ENCODE measurements at regions not wholly inside any gene's neighbourhood (a gene's known extent, or its start where the extent isn't known, plus 50 kb on each side); places are given as distances from the start of the nearest gene placed in this dataset.

DNA sequence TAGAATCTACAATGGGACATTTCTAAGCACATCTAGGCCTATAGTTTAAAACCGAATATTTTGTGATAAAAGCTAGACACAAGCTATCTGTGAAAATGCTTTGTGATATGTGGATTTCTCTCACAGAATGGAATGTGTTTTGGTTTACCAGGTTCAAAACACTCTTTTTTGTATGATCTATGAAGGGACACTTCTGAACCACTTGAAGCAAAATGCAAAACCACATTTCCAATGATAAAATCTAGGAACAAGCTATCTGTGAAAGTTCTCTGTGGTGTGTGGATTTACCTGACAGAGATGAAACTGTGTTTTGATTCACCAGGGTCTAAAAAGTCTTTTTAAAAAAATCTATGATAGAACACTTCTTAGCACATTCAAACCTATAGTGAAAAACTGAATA lies 2192.4 kb downstream of the TP53TG3F start:
- H3K4me3 ChIP-seq (ENCODE audit: low read length) = no peak overlapping the region
- peak; percentile 90 for DNase-seq (ENCODE audit: low read depth, low spot score)

DNA sequence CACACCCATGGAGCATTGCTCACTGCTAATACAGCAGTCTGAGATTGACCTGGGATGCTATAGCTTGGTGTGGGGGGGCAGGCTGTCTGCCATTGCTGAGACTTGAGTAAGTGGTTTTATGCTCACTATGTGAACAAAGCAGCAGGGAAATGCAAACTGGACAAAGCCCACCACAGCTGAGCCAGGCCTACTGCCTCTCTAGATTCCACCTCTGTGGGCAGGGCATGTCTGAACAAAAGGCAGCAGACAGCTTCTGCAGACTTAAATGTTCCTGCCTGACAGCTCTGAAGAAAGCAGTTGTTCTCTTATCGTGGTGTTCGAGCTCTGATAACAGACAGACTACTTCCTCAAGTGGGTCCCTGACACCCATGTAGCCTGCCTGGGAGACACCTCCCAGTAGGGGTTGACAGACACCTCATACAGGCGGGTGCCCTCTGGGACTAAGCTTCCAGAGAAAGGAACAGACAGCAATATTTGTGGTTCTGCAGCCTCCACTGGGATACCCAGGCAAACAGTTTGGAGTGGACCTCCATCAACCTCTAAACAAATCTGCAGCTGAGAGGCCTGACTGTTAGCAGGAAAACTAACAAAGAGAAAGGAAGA lies 2204.8 kb downstream of the TP53TG3F start:
- H3K4me3 ChIP-seq (ENCODE audit: low read length) = no peak overlapping the region
- DNase-seq (ENCODE audit: low read depth, low spot score) = no peak

DNA sequence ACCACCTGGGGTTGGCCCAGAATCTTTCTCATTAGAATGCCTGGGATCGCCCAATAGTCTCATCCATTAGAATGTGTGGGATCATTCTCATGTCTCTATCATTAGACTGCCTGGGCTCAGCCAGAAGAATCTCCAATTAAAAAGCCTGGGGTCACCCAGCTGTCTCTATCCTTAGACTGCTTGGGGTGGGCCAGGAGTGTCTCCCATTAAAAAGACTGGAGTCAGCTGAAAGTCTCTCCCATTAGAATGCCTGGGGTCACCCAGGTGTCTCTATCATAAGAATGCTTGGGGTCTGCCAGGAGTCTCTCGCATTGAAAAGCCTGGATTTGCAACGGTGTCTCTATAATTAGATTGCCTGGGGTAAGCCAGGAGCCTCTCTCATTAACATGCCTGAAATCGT lies 2225.7 kb downstream of the TP53TG3F start:
- DNase-seq (ENCODE audit: low read depth, low spot score) = no peak
- no peak overlapping the region for H3K4me3 ChIP-seq (ENCODE audit: low read length)

DNA sequence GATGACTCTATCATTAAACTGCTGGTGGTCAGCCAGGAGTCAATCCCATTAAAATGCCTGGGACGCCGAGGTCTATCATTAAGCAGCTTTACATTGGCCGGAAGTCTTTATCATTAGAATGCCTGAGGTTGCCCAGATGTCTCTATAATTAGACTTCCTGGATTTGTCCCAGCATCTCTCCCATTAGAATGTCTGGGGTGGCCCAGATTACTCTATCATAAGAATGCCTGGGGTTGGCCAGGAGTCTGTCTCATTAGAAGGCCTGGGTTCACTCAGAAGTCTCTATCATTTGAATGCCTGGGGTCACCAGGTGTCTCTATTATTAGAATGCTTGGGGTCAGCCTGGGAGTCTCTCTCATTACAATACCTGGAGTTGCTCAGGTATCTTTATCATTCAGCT lies 2227.2 kb downstream of the TP53TG3F start:
- no peak for DNase-seq (ENCODE audit: low read depth, low spot score)
- H3K4me3 ChIP-seq (ENCODE audit: low read length) = no peak overlapping the region

DNA sequence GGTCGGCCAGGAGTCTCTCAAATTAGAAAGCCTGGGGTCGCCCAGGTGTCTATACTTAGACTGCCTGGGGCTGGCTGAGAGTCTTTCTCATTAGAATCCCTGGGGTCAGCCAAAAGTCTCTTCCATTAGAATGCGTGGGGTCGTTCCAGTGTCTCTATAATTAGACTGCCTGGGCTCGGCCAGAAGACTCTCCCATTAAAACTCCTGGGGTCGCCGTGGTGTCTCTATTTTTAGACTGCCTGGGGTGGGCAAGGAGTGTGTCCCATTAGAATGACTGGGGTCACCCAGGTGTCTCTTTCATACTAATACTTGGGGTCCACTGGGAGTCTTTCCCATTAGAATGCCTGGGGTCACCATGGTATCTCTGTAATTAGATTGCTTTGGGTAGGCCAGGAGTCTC lies 2227.7 kb downstream of the TP53TG3F start:
- no peak overlapping the region for H3K4me3 ChIP-seq (ENCODE audit: low read length)
- DNase-seq (ENCODE audit: low read depth, low spot score) = no peak

DNA sequence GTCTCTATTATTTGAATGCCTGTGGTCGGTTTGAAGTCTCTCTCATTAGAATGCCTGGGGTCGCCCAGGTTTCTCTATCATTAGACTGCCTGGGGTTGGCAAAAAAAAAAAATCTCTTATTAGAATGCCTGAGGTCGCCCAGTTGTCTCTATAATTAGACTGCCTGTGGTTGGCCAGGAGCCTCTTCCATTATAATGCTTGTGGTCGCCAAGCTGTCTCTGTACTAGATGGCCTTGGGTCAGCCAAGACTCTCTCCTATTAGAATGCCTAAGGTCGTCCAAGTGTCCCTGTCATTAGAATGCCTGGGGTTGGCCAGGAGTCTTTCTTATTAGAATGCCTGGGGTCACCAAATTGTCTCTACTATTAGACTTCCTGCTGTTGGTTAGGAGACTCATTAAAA lies 2228.4 kb downstream of the TP53TG3F start:
- no peak for DNase-seq (ENCODE audit: low read depth, low spot score)
- no peak overlapping the region for H3K4me3 ChIP-seq (ENCODE audit: low read length)

DNA sequence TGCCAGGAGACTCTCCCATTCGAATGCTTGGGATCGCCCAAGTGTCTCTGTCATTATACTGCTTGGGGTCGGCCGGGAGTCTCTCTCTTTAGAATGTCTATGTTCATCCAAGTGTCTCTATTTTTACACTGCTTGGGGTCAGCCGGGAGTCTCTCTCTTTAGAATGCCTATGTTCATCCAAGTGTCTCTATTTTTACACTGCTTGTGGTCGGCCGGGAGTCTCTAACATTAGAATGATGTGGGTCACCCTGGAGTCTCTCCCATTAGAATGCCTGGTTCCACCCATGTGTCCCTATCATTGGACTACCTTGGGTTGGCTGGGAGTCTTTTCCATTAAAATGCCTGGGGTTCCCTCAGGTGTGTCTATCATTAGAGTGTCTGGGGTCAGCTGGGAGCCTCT lies 2230.4 kb downstream of the TP53TG3F start:
- H3K4me3 ChIP-seq (ENCODE audit: low read length) = no peak overlapping the region
- DNase-seq (ENCODE audit: low read depth, low spot score) = no peak

DNA sequence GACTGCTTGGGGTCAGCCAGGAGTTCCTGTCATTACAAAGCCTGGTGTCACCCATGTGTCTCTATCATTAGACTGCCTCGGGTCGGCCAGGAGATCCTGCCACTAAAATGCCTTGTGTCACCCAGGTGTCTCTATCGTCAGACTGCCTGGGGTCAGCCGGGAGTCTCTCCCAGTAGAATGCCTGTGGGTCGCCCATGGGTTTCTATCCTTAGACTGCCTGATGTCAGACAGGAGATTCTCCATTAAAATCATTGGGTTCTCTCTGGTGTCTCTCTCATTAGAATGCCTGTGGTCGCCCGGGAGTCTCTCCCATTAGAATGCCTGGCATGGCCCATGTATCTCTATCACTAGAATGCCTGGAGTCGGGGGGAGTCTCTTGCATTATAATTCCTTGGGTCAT lies 2231.0 kb downstream of the TP53TG3F start:
- no peak for DNase-seq (ENCODE audit: low read depth, low spot score)

DNA sequence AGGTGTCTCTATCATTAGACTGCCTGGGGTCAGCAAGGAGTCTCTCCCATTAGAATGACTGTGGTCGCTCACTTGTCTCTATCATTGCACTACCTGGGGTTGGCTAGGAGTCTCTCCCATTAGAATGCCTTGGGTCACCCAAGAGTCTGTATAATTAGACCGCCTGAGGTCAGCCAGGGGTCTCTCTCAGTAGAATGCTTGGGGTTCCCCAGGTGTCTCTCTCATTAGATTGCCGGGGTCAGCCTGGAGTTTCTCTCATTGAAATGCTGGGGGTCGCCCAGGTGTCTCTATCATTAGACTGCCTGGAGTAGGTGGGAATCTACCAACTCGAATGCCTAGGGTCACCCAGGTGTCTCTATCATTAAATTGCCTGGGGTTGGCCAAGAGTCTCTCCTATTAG lies 2231.6 kb downstream of the TP53TG3F start:
- DNase-seq (ENCODE audit: low read depth, low spot score) = no peak
- H3K4me3 ChIP-seq (ENCODE audit: low read length) = no peak overlapping the region

More for the DNA sequence above, 2231.0 kb downstream of the TP53TG3F start:
- no peak overlapping the region for H3K4me3 ChIP-seq (ENCODE audit: low read length)

DNA sequence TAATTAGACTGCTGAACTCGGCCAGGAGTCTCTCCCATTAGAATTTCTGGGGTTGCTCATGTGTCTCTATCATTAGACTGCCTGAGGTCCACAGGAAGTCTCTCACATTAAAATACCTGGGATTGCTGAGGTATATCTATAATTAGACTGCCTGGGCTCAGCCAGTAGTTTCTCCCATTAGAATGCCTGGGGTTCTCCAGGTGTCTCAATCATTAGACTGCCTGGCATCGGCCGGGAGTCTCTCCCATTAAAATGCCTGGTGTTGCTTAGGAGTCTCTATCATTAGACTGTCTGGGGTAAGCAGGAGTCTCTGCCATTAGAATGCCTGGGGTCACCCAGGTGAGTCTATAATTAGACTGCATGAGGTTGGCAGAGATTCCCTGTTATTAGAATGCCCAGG lies 2233.4 kb downstream of the TP53TG3F start:
- DNase-seq (ENCODE audit: low read depth, low spot score) = no peak
- H3K4me3 ChIP-seq (ENCODE audit: low read length) = no peak overlapping the region

DNA sequence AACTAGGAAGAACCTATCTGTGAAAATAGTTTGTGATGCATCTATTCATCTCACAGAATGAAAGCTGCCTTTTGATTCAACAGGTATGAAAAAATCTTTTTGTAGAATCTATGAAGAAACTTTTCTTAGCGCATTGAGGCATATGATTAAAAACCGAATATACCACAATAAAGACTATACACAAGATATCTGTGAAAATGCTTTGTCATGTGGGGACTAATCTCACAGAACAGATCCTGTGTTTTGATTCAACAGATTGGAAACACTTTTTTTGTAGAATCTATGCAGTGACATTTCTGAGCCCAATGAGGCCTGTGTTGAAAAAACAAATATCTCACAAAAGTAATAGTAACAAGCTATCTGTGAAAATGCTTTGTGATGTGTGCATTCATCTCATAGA lies 2247.5 kb downstream of the TP53TG3F start:
- no peak overlapping the region for H3K4me3 ChIP-seq (ENCODE audit: low read length)

DNA sequence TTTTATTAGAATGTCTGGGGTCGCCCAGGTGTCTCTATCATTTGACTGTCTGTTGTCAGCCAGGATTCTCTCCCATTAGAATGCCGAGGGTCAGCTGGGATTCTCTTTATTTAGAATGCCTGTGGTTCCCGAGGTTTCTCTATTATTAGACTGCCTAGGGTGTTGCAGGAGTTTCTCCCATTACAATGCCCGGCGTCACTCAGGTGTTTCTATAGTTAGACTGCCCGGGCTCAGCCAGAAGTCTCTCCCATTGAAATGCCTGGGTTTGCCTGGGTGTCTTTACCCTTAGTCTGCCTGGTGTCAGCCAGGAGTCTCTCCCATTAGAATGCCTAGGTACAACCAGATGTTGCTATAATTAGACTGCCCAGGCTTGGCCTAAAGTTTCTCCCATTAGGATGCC lies 2252.0 kb downstream of the TP53TG3F start:
- no peak overlapping the region for H3K4me3 ChIP-seq (ENCODE audit: low read length)

More for the DNA sequence above, 2247.5 kb downstream of the TP53TG3F start:
- peak; percentile 94 for DNase-seq (ENCODE audit: low read depth, low spot score)

DNA sequence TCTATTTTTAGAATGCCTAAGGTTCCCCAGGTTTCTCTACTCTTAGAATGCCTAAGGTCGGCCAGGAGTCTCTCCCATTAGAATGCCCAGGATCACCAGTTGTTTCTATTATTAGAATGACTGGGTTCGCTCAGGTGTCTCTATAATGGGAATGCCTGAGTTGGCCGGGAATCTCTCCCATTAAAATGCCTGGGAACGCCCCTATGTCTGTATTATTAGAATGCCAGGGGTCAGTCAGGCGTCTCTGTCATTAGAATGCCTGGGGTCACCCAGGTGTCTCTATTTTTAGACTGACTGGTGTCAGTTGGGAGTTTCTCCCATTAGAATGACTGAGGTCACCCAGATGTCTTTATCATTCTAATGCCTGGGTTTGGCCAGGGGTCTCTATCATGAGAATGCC lies 2252.5 kb downstream of the TP53TG3F start:
- H3K4me3 ChIP-seq (ENCODE audit: low read length) = no peak overlapping the region
- no peak for DNase-seq (ENCODE audit: low read depth, low spot score)

More for the DNA sequence above, 2252.0 kb downstream of the TP53TG3F start:
- DNase-seq (ENCODE audit: low read depth, low spot score) = no peak

DNA sequence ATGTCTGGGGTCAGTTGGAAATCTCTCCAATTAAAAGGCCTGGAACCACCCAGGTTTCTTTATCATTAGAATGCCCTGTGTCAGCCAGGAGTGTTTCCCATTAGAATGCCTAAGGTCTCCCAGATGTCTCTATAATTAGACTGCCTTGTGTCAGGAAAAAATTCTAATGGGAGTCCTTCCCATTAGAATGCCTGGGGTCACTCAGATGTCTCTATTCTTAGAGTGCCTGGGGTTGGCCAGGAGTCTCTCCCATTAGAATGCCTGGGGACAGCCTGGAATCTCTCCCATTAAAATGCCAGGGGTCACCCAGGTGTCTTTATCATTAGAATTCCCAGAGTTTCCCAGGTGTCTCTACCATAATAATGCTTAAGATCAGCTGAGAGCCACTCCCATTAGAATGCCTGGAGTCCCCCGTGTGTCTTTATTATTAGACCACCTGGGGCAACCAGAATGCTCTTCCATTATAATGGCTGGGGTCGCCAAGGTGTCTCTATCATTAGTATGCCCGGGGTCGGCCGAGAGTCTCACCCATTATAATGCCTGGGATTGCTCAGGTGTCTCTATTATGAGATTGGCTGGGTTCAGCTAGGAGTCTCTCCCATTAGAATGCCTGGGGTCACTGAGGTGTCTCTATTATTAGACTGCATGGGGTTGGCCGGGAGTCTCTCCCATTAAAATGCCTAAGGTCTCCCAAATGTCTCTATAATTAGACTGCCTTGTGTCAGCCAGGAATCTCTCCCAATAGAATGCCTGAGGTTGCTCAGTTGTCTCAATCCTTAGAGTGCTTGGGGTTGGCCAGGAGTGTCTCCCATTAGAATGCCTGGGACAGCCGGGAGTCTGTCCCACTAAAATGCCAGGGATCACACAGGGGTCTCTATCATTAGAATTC lies 2254.6 kb downstream of the TP53TG3F start:
- DNase-seq (ENCODE audit: low read depth, low spot score) = no peak
- no peak overlapping the region for H3K4me3 ChIP-seq (ENCODE audit: low read length)

DNA sequence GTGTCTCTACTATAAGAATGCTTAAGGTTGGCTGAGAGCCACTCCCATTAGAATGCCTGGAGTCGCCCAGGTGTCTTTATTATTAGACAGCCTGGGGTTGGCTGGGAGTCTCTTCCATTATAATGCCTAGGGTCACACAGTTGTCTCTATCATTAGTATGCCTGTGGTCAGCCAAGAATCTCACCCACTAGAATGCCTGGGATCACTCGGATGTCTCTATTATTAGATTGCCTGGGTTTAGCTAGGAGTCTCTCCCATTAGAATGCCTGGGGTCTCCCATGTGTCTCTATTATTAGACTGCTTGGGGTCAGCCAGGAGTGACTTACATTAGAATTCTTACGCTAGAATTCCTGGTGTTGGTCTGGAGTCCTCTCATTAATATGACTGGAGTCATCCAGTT lies 2255.3 kb downstream of the TP53TG3F start:
- H3K4me3 ChIP-seq (ENCODE audit: low read length) = no peak overlapping the region
- DNase-seq (ENCODE audit: low read depth, low spot score) = no peak

DNA sequence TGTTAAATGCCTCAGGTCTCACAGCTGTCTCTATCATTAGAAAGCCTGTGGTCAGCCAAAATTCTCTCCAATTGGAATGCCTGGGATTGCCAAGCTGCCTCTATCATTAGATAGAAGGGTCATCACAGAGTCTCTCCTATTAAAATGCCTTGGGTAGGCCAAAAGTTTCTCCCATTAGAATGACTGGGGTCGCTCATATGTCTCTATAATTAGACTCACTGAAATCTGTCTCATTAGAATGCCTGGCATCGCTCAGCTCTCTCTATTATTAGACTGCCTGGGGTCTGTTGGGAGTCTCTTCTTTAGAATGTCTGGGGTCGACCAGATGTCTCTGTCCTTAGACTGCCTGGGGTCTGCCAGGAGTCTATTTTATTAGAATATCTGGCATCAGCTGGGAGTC lies 2265.1 kb downstream of the TP53TG3F start:
- H3K4me3 ChIP-seq (ENCODE audit: low read length) = no peak overlapping the region
- DNase-seq (ENCODE audit: low read depth, low spot score) = no peak

DNA sequence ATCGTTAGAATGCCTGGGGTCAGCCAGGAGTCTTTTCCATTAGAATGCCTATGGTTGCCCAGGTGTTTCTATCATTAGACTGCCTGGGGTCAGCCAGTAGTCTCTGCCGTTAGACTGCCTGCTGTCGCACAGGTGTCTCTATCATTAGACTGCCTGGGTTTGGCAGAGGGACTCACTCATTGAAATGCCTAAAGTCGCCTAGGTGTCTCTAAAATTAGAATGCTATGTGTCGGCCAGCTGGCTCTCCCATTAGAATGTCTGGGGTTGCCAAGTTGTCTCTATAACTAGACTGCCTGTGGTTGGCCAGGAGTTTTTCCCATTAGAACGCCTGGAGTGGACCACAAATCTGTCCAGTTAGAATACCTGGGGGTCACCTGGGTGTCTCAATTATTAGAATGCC lies 2266.5 kb downstream of the TP53TG3F start:
- DNase-seq (ENCODE audit: low read depth, low spot score) = no peak

DNA sequence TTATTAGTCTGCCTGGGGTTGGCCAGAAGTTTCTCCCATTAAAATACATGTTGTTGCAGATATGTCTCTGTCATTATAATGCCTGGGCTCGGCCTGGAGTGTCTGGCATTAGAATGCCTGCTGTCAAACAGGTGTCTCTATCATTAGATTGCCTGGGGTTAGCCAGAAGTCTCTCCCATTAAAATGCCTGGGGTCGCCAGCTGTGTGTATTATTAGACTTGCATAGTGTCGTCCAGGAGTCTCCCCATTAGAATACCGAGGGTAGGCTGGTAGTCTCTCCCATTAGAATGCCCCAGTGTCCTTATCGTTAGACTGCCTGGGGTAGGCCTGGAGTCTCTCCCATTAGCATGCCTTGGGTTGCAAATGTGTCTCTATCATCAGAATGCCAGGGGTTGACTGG lies 2270.8 kb downstream of the TP53TG3F start:
- no peak overlapping the region for H3K4me3 ChIP-seq (ENCODE audit: low read length)
- no peak for DNase-seq (ENCODE audit: low read depth, low spot score)

More for the DNA sequence above, 2266.5 kb downstream of the TP53TG3F start:
- H3K4me3 ChIP-seq (ENCODE audit: low read length) = no peak overlapping the region

DNA sequence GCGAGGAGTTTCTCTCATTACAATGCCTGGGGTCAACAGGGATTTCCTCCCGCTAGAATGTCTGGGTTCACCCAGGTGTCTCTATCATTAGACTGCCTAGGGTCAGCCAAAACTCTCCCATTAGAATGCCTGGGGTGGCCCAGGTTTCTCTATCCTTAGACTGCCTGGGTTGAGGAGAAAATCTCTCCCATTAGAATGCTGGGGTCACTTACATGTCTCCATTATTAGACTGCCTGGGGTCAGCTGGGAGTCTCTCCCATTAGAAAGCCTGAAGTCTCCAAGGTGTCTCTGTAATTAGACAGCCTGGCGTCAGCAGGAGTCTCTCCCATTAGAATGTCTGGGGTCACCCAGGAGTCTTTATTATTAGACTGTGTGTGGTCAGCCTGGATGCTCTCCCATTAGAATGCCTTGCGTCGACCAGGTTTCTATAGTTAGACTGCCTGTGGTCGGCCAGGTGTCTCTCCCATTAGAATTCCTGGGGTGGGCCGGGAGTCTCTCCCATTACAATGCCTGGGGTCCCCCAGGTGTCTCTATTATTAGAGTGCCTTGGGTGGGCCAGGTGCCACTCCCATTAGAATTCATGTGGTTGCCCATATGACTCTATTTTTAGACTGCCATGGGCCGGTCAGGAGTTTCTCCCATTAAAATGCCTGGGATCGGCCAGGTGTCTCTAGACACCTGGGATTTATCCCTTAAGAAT lies 2272.1 kb downstream of the TP53TG3F start:
- no peak overlapping the region for H3K4me3 ChIP-seq (ENCODE audit: low read length)
- DNase-seq (ENCODE audit: low read depth, low spot score) = no peak
